ENCODE measurements at regions not wholly inside any gene's neighbourhood (a gene's known extent, or its start where the extent isn't known, plus 50 kb on each side); places are given as distances from the start of the nearest gene placed in this dataset.
"Not testable (repeated sequence)": the region's sequence is repeated elsewhere in the genome, so short reads cannot be mapped to it uniquely, and the experiment has no call there.

DNA sequence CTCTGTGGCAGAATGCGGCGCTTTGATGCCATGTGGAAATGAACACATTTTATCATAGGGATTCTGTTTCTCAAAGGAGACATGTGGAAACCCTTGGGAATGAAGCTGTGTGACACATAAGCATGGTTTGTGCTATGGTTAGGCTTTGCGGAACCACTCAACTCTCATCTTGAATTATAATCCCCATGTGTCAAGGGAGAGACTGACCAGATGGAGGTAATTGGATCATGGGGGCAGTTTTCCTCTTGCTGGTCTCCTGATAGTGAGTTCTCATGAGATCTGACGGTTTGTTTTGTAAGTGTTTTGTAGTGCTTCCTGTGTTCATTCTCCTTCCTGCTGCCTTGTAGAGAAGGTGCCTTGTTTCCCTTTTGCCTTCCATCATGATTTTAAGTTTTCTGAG is 1109.2 kb upstream of the ALCAM start:
- TF ChIP-seq, protein P1, sequence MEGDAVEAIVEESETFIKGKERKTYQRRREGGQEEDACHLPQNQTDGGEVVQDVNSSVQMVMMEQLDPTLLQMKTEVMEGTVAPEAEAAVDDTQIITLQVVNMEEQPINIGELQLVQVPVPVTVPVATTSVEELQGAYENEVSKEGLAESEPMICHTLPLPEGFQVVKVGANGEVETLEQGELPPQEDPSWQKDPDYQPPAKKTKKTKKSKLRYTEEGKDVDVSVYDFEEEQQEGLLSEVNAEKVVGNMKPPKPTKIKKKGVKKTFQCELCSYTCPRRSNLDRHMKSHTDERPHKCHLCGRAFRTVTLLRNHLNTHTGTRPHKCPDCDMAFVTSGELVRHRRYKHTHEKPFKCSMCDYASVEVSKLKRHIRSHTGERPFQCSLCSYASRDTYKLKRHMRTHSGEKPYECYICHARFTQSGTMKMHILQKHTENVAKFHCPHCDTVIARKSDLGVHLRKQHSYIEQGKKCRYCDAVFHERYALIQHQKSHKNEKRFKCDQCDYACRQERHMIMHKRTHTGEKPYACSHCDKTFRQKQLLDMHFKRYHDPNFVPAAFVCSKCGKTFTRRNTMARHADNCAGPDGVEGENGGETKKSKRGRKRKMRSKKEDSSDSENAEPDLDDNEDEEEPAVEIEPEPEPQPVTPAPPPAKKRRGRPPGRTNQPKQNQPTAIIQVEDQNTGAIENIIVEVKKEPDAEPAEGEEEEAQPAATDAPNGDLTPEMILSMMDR (IDR thresholded peaks at IDR 0.05; ENCODE audit: insufficient read depth, low read depth, low read length, missing control alignments), result no peak
- H3K4me3 ChIP-seq (ENCODE audit: low read depth, low read length), result no peak overlapping the region
- no peak for DNase-seq (ENCODE audit: low read depth)

DNA sequence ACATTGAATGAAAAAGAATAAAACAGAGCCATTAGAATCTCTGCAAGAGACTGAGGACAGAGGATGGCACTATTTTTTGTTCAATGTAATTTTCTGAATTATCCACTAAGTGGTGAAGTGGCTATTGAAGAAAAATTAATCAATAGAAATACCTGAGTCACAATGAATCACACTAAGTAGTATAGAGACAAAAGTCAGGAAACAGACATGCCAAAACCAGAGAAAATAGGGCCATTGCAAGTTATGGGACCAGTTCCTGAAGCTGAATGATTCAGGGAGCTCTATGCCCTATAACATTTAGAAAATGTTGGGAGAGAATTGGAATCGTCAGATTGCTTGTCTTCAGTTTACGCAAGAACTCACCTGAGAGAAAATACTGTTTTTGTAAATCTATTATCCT is 1103.2 kb upstream of the ALCAM start:
- DNase-seq (ENCODE audit: low read depth), result no peak
- H3K4me3 ChIP-seq (ENCODE audit: low read depth, low read length), result no peak overlapping the region
- TF ChIP-seq, protein P1 (IDR thresholded peaks at IDR 0.05; ENCODE audit: insufficient read depth, low read depth, low read length, missing control alignments), result no peak

DNA sequence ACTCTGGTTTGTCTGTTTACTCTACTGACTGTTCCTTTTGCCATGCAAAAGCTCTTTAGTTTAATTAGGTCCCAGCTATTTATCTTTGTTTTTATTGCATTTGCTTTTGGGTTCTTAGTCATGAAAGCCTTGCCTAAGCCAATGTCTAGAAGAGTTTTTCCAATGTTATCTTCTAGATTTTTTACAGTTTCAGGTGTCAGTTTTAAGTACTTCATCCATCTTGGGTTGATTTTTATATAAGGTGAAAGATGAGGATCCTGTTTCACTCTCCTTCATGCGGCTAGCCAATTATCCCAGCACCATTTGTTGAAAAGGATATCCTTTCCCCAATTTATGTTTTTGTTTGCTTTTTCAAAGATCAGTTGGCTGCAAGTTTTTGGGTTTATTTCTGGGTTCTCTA is 1100.5 kb upstream of the ALCAM start:
- DNase-seq (ENCODE audit: low read depth); H3K4me3 ChIP-seq (ENCODE audit: low read depth, low read length): not testable (repeated sequence)

DNA sequence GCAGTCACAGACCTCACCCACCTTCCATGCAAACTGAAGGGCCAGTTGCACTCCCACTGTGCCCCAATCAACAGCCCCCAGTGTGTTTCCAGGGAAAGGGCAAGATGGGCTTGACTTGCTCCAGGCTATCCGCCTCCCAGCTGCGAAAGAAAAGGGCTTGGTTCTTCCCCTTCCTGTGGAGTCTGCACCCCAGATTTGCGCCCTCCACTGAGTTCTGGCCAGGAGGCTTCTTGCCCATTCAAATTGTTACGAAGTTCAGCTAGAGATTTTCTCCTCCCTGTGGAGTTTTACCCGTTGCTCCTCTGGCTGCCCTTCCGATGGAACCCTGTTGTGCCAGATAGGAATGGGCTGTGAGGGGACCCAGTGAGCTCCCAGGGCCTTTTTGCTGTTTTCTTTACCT is 1096.9 kb upstream of the ALCAM start:
- no peak for DNase-seq (ENCODE audit: low read depth)
- TF ChIP-seq, protein P1 (IDR thresholded peaks at IDR 0.05; ENCODE audit: insufficient read depth, low read depth, low read length, missing control alignments), result no peak

DNA sequence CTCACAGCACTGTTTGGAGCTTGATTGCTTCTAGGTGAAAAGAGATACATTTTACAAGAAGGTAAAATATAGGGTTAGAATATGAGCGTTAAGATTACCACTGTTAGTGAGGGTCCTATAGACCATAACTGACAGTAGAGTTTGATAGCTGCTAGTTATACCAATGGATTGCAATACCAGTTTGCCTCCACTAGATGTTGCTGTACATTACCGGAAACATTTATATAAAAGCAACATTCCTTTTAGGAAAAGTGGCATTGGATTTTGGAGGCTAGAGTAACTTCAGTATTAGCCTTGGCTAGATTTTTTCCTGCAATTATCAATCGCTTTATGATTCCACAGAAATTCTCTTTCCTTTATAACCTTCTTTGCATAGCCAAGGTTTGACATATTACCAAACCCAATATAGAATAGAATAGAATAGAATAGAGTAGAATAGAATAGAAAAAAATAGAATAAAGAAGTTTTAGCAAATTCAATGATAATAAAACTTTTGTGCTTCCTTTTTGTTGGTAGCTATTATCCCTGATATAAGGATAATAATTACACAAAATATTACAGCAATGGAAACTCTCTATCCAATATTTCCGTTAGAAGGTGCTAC is 1093.6 kb upstream of the ALCAM start:
- TF ChIP-seq, protein P1 (IDR thresholded peaks at IDR 0.05; ENCODE audit: insufficient read depth, low read depth, low read length, missing control alignments), result peak; percentile 78
- no peak overlapping the region for H3K4me3 ChIP-seq (ENCODE audit: low read depth, low read length)
- DNase-seq (ENCODE audit: low read depth), result peak; percentile 35

More for the DNA sequence above, 1096.9 kb upstream of the ALCAM start:
- no peak overlapping the region for H3K4me3 ChIP-seq (ENCODE audit: low read depth, low read length)

DNA sequence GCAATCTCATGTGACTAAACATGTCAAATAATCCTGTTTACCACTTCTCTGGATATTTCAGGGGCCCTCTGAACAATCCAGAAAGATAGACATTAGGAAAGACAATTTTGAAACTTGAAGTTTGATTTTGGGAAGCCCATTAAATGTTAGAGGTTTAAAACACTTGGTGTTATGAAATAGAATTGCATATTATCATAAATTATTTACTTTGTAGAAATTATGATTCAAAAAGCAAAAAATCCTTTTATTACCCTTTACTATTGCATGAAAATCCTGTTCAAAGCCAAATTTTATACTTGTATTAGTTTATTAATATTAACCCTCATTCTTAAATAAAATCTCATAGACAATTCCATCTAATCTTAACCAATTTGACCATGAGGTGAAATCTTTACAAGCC is 1091.5 kb upstream of the ALCAM start:
- no peak overlapping the region for H3K4me3 ChIP-seq (ENCODE audit: low read depth, low read length)
- no peak for DNase-seq (ENCODE audit: low read depth)
- TF ChIP-seq, protein P1 (IDR thresholded peaks at IDR 0.05; ENCODE audit: insufficient read depth, low read depth, low read length, missing control alignments), result no peak

DNA sequence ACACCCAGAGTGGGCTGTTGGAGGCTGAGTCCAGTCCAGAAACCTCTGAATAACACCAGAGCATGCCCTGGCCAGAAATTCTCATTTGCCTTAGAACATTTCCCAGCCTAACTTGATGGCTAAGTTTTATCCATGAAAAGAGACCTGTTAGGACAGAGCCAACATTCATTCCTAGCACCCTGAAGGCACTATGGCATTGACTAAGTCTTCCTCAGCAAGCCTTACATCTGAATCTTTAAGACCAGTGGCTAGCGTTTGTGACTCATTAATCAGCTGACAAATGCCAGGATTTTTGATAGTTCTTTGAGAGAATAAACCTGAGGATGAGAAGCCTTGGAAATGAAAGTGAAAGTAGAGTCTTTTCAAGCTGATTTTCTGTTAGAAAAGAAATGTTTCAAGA is 1087.1 kb upstream of the ALCAM start:
- H3K4me3 ChIP-seq (ENCODE audit: low read depth, low read length), result no peak overlapping the region
- no peak for DNase-seq (ENCODE audit: low read depth)
- TF ChIP-seq, protein P1 (IDR thresholded peaks at IDR 0.05; ENCODE audit: insufficient read depth, low read depth, low read length, missing control alignments), result no peak
